Pancreas (tissue), 10 donors: ENCODE measurements at regions not wholly inside any gene's neighbourhood (a gene's known extent, or its start where the extent isn't known, plus 50 kb on each side); places are given as distances from the start of the nearest gene placed in this dataset.

Experiments
- ATAC-seq, 4 donors: fragments of 200-7000 bp; cut with Tn5 transposase; one replicate each; pipeline versions ENCODE4 v1.8.0 to v1.9.1; 2020; ENCODE audit warnings: mild to moderate bottlenecking in 4 of 4, moderate library complexity in 4 of 4
- DNase-seq, 6 donors: peaks; one replicate each; pipeline ENCODE4 v3.0.0-alpha.2; 2020
- FAIRE-seq: peaks from 2 replicates; lab custom pipeline; 2012; peaks lifted over from hg19 to GRCh38; lab: Jason Lieb, UNC
- H3K27ac ChIP-seq, 4 donors: fragments of 200-600 bp; sonication (generic); 1 replicate in 3 of 4; 2 replicates in 1 of 4; pipeline versions ENCODE4 v1.5.0 to v1.8.0; 2020
- H3K27me3 ChIP-seq, 4 donors: fragments of 200-600 bp; one replicate each; pipeline ENCODE4 v1.8.0; 2021
- H3K36me3 ChIP-seq, 3 donors: fragments of 200-600 bp; sonication (generic) in 1 of 3; one replicate each; pipeline versions ENCODE4 v1.5.0 to v1.8.0; 2020 to 2021
- H3K4me1 ChIP-seq, 3 donors: fragments of 200-600 bp; one replicate each; pipeline ENCODE4 v1.8.0; 2021
- H3K4me3 ChIP-seq, 4 donors: fragments of 200-600 bp; sonication (generic) in 2 of 4; one replicate each; pipeline versions ENCODE4 v1.5.0 to v1.8.0; 2020 to 2021
- H3K9me3 ChIP-seq, 4 donors: fragments of 200-600 bp; one replicate each; pipeline ENCODE4 v1.8.0; 2021
- CTCF ChIP-seq, 4 donors: fragments of 200-600 bp; sonication (generic) in 3 of 4; IDR thresholded peaks; one replicate each; pipeline versions ENCODE4 v1.5.0 to v1.8.0; 2021; ENCODE audit warnings: antibody characterized with exemption in 4 of 4
- WGBS, 2 donors: extraction: QIAGEN DNeasy Blood & Tissue Kit; methylation state at CpG; one replicate each; pipeline ENCODE4 v1.1.7; 2013; 5-methylcytosine and 5-hydroxymethylcytosine counted together
- intact Hi-C, 3 donors: fragments of 100-400 bp; cut with DNase I; formaldehyde crosslinking; loops; one replicate each; pipeline versions ENCODE4 v1.11.1 to v1.14.2; 2022
- donor health status: healthy with polysubstance abuse.
- donor health status: DM: no; HTN: no; CAD: no; lungs with moderate emphysema.
- donor health status: DM: no; HTN: no; CAD: no.
- donor health status: control.
- donor health status: control.
- donor health status: Bipolar disorder and iron deficiency.
- donor health status: DM: yes; HTN: yes; CAD: no.
- donor health status: DM: no; HTN: no; CAD: no.
- donor health status: DM: no; HTN: no; CAD: no.
- donor health status: DM: yes; HTN: yes; CAD: no.

GRCh38 chr11:80443177-80443576, 1002.3 kb upstream of the TENM4 start:
- Histone ChIP-seq H3K36me3 (no peaks in the 10 kb centered on the region), H3K4me3 (no peak overlapping the region), H3K27ac (no peak overlapping the region), H3K9me3 (no peaks in the 10 kb centered on the region), H3K27me3 (no peaks in the 10 kb centered on the region), H3K4me1 (no peaks in the 10 kb centered on the region)
- 20 to 54% methylated on average over 2 of the region's 2 CpGs for WGBS, 2 donors
- intact Hi-C loops = no loop called here
- TF ChIP-seq CTCF (IDR thresholded peaks at IDR 0.05) = no peak
- FAIRE-seq (no peak), DNase-seq (no peak), ATAC-seq (no peak)

- Histone ChIP-seq H3K36me3 (no peaks in the 10 kb centered on the region), H3K27ac (no peak overlapping the region), H3K27me3 (no peaks in the 10 kb centered on the region), H3K9me3 (no peaks in the 10 kb centered on the region), H3K4me1 (no peaks in the 10 kb centered on the region), H3K4me3 (no peak overlapping the region)
- WGBS, 2 donors = 62 to 74% methylated on average over 3 of the region's 3 CpGs
- no peak for TF ChIP-seq CTCF (IDR thresholded peaks at IDR 0.05)
- FAIRE-seq (no peak), ATAC-seq (no peak), DNase-seq (no peak)
- intact Hi-C loops = no loop called here
Measured at GRCh38 chr11:80441821-80442220, 1001.0 kb upstream of the TENM4 start.

GRCh38 chr11:80440835-80441234, 1000.0 kb upstream of the TENM4 start:
- H3K27me3 ChIP-seq = no peaks in the 10 kb centered on the region
- 52 to 70% methylated on average over 4 of the region's 4 CpGs for WGBS, 2 donors
- FAIRE-seq = no peak
- H3K4me3 ChIP-seq = no peak overlapping the region
- no peak for DNase-seq
- H3K27ac ChIP-seq = no peak overlapping the region
- no peaks in the 10 kb centered on the region for H3K36me3 ChIP-seq
- intact Hi-C loops = no loop called here
- no peak for ATAC-seq
- no peaks in the 10 kb centered on the region for H3K4me1 ChIP-seq
- no peaks in the 10 kb centered on the region for H3K9me3 ChIP-seq
- no peak for TF ChIP-seq CTCF (IDR thresholded peaks at IDR 0.05)

GRCh38 chr11:80436547-80436946, 995.7 kb upstream of the TENM4 start:
- Histone ChIP-seq H3K4me1 (no peaks in the 10 kb centered on the region), H3K27ac (no peak overlapping the region), H3K27me3 (no peaks in the 10 kb centered on the region), H3K36me3 (no peaks in the 10 kb centered on the region), H3K4me3 (no peak overlapping the region), H3K9me3 (no peaks in the 10 kb centered on the region)
- intact Hi-C loops = loop anchor here in 1 of 3 donors (5.0 kb wide), 1 partner anchor 834 kb away; no protein-coding TSS in a partner anchor
- ATAC-seq = no peak
- WGBS, 2 donors = 14 to 17% methylated on average over 1 of the region's 1 CpG
- no peak for DNase-seq
- TF ChIP-seq CTCF (IDR thresholded peaks at IDR 0.05) = no peak
- no peak for FAIRE-seq

GRCh38 chr11:80435345-80435744, 994.5 kb upstream of the TENM4 start:
- Histone ChIP-seq H3K4me1 (no peaks in the 10 kb centered on the region), H3K36me3 (no peaks in the 10 kb centered on the region), H3K9me3 (no peaks in the 10 kb centered on the region), H3K4me3 (no peak overlapping the region), H3K27me3 (no peaks in the 10 kb centered on the region), H3K27ac (no peak overlapping the region)
- no peak for DNase-seq
- no peak for TF ChIP-seq CTCF (IDR thresholded peaks at IDR 0.05)
- intact Hi-C loops = loop anchor here in 1 of 3 donors (5.0 kb wide), 1 partner anchor 833 kb away; no protein-coding TSS in a partner anchor
- no peak for ATAC-seq
- no peak for FAIRE-seq
